ENCODE measurements at regions not wholly inside any gene's neighbourhood (a gene's known extent, or its start where the extent isn't known, plus 50 kb on each side); places are given as distances from the start of the nearest gene placed in this dataset.

- TF ChIP-seq, protein P1, sequence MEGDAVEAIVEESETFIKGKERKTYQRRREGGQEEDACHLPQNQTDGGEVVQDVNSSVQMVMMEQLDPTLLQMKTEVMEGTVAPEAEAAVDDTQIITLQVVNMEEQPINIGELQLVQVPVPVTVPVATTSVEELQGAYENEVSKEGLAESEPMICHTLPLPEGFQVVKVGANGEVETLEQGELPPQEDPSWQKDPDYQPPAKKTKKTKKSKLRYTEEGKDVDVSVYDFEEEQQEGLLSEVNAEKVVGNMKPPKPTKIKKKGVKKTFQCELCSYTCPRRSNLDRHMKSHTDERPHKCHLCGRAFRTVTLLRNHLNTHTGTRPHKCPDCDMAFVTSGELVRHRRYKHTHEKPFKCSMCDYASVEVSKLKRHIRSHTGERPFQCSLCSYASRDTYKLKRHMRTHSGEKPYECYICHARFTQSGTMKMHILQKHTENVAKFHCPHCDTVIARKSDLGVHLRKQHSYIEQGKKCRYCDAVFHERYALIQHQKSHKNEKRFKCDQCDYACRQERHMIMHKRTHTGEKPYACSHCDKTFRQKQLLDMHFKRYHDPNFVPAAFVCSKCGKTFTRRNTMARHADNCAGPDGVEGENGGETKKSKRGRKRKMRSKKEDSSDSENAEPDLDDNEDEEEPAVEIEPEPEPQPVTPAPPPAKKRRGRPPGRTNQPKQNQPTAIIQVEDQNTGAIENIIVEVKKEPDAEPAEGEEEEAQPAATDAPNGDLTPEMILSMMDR (IDR thresholded peaks at IDR 0.05; ENCODE audit: control insufficient read depth, insufficient read depth, low read depth, low read length, missing control alignments), result no peak
- DNase-seq (ENCODE audit: low read depth), result no peak
- no peak overlapping the region for H3K4me3 ChIP-seq (ENCODE audit: control insufficient read depth, low read depth, low read length)
Measured at GRCh38 chr1:221908573-221908972, 166.7 kb upstream of the DUSP10 start.

GRCh38 chr1:221907166-221907932, 165.5 kb upstream of the DUSP10 start:
- no peak for DNase-seq (ENCODE audit: low read depth)
- no peak overlapping the region for H3K4me3 ChIP-seq (ENCODE audit: control insufficient read depth, low read depth, low read length)
- TF ChIP-seq, protein P1 (IDR thresholded peaks at IDR 0.05; ENCODE audit: control insufficient read depth, insufficient read depth, low read depth, low read length, missing control alignments), result no peak

DNA sequence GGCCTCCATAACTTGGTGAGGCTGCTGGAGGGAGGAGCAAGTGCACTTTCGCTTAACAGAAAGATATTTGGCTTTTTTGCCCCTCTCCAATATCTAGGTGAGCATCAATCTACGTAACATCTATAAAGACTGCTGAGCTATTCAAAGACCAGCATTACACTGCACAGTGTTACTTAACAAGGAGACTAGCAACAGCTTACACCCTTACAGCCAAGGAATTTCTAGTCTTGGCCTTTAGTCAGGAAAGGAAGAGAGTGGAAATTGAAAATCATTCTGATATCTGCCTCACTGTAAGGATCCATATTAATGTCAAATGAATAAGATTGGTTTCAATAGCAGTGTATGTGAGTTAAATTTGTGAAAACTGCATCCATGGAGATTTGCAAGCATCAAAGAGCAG, 163.9 kb upstream of the DUSP10 start:
- TF ChIP-seq, protein P1 (IDR thresholded peaks at IDR 0.05; ENCODE audit: control insufficient read depth, insufficient read depth, low read depth, low read length, missing control alignments), result no peak
- H3K4me3 ChIP-seq (ENCODE audit: control insufficient read depth, low read depth, low read length), result no peak overlapping the region
- no peak for DNase-seq (ENCODE audit: low read depth)

GRCh38 chr1:221904319-221904718, 162.4 kb upstream of the DUSP10 start:
- no peak overlapping the region for H3K4me3 ChIP-seq (ENCODE audit: control insufficient read depth, low read depth, low read length)
- TF ChIP-seq, protein P1 (IDR thresholded peaks at IDR 0.05; ENCODE audit: control insufficient read depth, insufficient read depth, low read depth, low read length, missing control alignments), result no peak
- DNase-seq (ENCODE audit: low read depth), result no peak

DNA sequence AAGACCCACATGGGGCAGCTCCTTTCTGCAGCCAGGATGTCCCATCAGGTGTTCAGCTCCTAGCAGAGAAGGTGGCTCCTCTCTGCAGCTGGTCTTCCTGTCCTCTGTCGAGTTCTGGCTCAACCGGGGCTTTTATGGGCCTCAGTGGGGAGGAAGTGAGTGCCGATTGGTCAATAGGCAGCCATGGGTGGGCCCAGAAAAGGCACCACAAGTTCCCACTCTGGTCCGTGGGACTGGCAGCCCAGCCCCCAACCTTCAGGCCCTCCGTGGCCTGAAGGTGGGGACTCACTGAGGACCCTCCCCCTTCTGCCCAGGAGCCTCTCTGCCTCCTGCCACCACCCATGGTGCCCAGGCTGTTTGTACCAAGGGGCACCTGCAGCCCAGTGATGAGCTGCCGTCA, 161.7 kb upstream of the DUSP10 start:
- DNase-seq (ENCODE audit: low read depth), result no peak
- H3K4me3 ChIP-seq (ENCODE audit: control insufficient read depth, low read depth, low read length), result no peak overlapping the region
- TF ChIP-seq, protein P1 (IDR thresholded peaks at IDR 0.05; ENCODE audit: control insufficient read depth, insufficient read depth, low read depth, low read length, missing control alignments), result no peak

GRCh38 chr1:221902961-221903360, 161.1 kb upstream of the DUSP10 start:
- H3K4me3 ChIP-seq (ENCODE audit: control insufficient read depth, low read depth, low read length), result no peak overlapping the region
- TF ChIP-seq, protein P1 (IDR thresholded peaks at IDR 0.05; ENCODE audit: control insufficient read depth, insufficient read depth, low read depth, low read length, missing control alignments), result no peak
- DNase-seq (ENCODE audit: low read depth), result no peak

Measured in AG09309 (cell line).